Cortex of kidney (tissue), 1 donor: ENCODE measurements at regions not wholly inside any gene's neighbourhood (a gene's known extent, or its start where the extent isn't known, plus 50 kb on each side); places are given as distances from the start of the nearest gene placed in this dataset.

Experiments
- DNase-seq: peaks from one replicate; lab custom pipeline; 2025; lab: John Stamatoyannopoulos, UW

DNA sequence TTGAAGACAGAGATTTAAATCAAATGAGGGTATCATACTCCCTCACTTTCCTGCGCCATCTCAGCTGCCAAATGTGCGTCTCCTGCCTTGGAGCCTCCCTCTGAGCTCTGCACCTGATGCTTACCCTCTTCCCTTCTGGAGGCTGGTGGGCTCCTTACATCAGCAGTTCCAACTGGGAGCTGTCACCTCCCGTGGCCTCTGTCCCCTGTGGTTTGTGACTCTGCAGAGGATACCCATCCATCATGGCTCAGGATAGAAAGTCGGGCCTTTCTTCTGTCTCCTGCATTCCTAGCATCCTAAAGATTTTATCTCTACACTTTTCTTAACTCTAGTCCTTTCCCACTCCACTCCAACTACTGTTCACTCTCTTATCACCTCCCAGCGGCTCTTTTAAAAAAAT, 570.6 kb downstream of the BCL11B start:
- DNase-seq = no peak

DNA sequence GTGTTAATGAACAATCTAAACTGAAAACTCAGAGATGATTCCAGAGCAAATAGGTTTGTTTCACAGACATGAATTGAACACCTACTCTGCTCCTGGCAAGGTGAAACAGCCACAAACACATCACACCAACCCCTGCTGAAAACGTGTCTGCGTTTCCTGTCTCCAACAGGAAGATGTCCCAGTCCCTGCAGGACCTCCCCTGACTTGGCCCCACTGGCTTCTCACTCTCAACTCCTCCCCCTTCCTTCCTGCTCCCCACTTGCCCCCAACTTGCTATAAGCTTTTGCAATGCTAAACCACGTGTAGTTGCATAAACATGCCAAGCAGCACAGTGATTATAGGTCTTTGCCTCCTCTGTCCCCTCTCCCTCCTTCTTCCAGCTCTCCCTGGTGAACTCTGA, 567.6 kb downstream of the BCL11B start:
- DNase-seq = no peak

DNA sequence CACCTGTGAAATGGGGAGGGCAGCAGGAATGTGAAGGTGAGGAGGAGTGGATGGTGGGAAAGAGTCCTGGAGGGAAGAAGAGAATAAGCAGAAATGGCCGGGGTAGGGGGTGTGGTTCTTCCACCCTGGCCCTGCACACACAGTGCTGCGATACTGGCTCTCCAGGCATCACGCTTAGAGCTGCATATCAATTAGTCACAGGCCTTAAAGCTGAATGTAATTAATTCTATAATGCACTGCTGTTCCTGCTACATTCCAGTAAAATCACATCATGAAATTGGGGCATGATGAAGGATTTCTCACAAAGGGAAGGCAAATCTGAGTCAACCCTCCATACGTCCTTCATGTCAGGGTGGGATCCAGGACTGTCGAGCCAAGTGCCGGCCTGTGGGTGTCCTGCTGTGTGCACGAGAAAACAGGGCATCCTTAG, 566.1 kb downstream of the BCL11B start:
- DNase-seq = no peak

DNA sequence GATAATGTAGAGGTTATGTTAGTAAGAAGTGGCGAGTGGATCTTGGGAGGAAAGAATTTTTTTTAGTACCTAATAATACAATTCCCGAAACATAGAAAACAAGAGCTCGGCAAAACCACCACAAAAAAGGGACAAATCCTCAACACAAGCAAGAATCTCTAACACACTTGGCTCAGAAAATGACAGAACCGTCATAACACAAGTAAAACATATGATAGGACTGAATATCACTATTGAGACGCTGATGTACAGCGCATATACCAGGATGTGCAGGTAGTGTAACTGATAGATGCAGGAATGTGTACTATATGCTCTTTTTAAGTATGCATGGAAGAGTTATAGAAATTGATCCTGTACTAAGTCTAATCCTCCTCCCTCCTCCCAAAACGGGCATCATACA, 564.5 kb downstream of the BCL11B start:
- DNase-seq = no peak

DNA sequence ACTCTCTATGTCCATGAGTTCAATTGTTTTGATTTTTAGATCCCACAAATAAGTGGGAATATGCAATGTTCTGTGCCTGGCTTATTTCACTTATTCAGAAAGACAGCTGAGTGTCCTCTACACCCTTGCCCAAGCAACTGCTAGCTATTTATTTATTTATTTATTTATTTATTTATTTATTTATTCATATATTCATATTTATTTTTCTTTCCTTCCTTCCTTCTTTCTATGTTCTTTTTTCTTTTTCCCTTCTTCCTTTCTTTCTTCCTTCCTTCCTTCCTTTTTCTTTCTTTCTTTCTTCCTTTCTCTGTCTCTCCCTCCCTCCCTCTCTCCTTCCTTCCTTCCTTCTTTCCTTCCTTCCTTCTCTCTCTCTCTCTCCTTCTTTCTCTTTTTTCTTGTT, 563.4 kb downstream of the BCL11B start:
- no peak for DNase-seq

DNA sequence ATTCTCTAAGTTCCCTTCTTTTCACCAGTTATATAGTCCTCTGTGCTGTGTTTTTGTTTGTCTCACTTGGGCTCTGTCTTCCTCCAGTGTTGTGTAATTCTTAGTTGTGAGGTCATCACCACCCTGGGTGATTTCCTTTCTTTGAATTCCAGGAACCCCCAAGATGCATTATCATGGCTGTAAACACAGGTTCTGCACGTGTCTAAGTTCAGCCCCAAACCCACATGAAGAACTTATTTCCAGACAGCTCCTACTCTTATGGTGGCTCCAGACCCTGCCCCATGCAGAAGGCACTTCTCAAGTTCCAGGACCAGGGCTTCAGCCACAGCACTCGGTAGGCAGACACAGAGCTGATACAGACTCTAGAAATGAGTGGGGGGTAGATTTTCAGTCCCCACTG, 560.5 kb downstream of the BCL11B start:
- no peak for DNase-seq

DNA sequence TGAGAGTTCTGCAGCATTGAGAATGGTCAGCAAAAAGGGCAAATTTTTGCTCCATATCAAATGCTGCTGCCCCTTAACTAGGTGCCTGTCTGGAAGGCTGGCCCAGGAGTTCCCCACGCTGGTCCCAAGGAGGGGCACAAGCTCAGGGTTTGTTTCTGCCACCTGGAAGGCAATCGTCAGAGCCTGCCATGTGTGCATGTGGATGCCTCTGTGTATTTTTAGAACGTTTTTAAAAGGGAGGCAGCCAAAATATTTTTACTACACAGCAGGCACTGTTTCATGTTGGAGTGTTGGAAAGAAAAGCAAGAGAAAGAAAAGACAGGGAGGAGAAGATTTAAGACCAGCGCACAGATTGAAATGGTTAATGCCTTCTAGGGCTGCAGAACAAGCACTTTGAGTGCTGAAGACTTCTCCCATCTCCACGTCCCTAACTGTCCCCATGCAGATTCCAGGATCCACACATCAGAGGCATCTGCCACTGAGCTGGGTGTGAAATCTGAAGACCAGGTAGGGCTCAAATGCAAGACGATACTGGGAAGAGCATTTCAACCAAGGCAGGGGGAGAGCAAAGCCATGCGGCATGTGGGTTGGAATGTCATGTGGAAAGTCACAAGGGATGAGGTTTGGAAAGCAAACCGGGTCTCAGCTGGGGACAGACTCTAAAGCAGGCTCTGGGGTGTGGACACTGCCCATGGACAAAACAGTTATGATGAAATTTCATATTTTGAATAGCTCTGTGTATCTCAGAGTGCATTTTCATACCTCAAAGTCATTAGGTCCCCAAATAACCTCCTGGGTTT, 557.2 kb downstream of the BCL11B start:
- DNase-seq = no peak

DNA sequence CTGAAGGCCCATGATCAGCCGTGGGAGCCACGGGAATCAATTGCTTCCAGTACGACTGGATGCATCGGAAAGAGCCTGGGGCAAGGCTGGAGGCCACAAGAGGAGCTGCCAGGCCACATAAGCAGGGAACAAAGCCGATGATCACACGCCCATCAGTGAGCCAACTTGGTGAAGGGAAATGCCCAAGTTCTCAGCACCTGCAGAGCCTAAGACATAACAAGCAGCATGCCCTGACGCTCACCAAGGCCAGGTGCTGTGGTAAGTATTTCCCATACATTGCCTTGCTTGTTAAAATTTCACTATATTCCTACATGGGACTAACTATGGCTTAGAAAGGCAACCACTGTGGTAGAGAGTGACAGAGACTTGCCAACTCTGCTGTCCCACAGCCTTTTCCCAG, 555.9 kb downstream of the BCL11B start:
- no peak for DNase-seq

DNA sequence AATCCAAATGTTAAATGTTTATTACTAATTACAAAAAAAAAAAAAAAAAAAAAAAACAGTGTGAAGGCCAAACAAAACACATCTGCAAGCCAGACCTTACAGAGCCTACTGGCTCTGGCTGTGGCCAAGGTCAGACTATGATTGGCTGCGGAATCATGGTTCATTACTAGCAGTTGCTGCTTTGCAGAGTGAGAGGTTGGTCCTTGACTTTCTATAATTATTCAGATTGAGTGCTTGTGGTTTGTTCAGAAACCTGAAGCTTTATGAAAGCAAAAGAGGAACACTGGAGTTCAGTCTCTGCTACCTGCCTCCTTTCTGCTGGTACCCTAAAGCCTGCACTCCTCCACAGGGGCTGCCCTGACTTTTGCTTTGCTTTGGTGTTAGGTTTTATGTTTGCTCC, 550.9 kb downstream of the BCL11B start:
- DNase-seq = no peak

DNA sequence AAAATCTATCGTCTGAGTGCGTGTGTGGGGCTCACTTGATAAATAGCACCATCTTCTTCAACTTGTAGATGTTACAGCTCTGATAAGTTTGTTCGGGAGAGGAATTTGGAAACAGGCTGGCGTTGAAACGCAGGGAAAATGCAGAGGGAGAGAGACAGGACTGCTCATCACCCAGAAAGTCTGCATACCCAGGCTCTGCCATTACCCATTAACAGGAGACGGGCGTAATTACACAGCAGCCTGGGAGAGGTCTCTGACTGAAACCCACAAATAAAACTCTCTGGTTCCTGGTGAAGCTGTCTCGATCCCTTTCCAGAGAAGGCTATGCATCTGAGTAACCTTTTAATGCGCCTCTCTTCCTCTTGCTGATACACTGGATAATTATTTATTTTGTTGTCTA, 547.3 kb downstream of the BCL11B start:
- no peak for DNase-seq

DNA sequence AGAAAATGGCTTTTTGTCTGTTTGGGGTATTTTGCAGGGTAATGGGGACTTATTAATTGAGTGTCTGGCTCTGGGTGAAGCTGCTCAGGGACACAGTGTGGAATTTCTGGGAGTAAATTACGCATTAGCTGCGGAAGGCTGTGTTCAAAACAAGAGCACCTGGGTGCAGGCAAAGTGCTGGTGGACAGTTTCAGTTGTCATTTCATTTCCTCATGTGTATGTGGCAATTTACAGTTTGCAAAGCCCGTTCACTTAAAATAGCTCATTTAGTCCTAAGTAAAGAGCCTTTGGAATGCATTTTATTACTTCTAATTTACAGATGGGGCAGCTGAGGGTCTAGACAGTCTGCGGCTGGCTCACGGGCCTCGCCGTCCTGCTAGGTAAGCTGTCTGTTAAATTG, 546.8 kb downstream of the BCL11B start:
- no peak for DNase-seq

DNA sequence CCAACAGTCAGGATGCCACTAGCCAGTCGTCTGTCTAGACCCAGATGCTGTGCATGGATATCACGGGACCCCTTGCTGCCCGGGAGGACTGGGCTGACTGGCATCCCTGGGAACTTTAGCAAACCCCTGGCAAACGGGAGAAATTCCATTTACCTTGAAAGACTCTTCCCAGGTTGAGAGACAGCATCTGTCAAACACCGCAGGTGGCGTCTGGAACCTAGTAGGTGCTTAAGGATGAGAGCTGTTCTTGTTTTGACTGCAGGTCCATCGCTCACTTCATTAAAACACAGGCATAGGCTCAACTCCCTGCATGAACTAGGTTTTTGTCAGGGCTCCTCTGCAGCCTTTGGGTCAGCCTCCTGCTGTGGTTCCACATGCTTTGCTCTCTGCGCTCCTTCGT, 546.3 kb downstream of the BCL11B start:
- DNase-seq = no peak

DNA sequence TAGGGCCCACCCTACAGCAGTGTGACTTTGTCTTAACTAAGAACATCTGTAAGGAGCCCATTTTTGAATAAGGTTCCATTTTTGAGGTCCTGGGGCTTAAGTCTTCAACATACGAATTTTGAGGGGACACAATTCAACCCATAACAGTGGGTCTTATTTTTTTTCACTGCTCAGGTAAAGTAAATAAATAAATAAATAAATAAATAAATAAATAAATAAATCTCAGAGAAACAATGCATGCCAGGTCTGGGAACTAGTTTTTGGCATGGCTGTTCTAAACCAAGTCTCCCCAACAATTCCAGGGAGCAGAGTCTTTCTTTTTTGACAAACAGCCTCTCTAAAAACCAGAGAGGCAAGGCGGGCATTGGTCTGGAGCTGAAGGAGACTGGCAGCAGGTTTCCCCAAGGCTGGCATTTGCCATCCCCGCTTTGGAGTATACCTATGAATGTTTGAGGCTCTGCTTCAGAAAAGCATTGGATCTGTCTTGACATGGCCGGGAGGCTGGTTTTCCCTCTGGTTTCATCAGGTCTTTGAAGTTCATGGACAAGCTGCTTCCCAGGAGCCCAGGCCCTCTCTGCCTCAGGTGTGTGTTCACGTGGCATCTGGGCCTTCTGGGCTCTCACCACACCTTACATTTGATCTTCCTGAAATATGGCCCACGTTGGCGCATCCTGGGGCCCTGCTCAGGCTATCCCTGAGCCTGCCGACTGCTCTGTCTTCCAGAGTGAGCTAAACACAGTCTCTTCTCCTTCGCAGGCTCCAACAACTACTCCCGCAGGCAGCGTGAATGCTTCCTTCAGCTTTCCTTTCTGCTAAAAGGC, 545.2 kb downstream of the BCL11B start:
- DNase-seq = no peak

DNA sequence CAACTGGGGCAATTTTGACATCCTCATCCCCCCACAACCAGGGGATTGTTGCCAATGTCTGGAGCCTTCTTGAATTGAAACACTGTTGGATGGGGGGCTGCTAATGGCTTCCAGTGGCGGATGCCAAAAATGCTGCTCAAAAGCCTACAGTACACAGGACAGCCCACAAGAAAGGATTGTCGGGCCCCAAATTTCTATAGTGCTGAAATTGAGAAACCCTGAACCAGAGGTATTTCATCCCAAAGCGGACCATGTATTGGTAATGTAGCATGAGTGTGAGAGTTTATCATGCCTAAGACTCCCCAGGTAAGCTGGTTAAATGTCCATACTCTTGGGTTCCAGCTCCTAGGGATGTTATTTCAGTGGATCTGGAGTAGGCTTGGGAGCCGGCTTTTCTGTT, 544.0 kb downstream of the BCL11B start:
- no peak for DNase-seq

DNA sequence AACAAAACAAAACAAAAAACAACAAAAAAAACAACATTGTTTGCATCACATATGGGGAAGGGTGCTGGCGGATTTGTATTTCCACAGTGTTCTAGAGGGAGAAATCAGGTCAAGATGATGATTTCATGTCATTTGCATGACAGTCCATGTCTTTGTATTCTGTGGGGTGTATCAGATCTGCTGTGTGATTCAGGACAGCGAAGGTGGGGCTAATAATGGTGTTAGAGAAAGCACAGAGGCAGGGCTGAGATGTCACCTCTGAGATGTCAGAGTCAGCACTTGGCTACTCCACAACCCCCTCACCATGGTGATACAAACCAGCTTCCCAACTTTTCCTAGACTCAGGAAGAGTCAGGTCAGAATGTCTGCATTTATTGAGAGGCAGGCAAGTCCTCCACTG, 543.2 kb downstream of the BCL11B start:
- no peak for DNase-seq

DNA sequence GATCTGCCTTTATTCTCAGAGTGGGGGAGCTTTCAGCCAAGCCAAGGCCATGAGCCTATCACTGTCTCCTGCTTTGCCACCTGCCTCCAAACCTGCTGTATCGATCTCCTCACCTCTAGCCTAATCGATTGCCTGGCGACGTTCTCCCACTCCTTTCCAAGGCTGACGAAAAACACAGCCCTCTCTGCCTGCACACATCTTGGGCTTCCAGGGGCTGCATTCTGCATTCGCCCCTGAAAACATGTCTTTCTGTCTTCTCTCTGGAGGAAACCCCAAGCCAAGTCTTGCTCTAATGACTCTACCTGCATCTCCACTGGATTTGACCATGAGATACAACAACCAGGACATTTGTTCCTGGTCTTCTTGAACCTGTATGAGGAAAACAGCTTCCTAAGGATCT, 540.7 kb downstream of the BCL11B start:
- DNase-seq = no peak

DNA sequence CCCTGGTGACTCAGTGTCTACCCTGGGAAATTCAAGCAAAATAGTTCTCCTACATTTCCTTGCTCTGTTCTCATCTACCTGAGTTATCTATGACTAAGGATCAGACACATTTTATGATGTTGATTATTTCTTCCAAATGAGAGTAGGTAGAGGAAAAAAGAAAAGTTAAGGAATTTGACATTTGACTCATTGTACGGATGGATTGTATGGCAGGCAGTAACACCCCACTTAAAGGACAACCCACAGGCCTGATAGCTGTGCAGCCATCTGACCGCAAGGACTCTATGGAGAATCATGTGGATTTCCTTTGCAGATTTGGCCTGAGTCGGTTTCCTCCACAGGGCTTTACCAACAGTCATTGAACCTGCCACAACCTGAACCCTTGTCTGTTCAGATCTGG, 540.3 kb downstream of the BCL11B start:
- no peak for DNase-seq

DNA sequence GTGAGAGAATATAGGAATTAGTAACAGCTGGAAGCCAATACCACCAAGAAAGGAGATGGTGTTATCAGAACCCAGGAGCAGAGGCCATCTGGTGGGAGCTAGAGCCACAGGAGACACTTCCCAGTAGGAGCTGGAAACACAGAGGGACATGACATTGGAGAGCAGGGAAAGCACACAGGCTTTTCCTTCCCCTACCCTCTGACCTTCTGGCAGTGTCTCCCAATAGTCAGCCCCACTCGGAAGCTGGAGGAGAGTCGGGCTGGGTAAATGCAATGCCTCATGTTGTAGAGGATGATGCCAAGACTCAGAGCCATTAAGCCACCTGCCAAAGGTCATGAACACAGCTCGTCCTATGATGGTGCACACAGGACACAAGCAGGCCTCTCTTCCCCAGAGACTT, 538.5 kb downstream of the BCL11B start:
- DNase-seq = no peak

DNA sequence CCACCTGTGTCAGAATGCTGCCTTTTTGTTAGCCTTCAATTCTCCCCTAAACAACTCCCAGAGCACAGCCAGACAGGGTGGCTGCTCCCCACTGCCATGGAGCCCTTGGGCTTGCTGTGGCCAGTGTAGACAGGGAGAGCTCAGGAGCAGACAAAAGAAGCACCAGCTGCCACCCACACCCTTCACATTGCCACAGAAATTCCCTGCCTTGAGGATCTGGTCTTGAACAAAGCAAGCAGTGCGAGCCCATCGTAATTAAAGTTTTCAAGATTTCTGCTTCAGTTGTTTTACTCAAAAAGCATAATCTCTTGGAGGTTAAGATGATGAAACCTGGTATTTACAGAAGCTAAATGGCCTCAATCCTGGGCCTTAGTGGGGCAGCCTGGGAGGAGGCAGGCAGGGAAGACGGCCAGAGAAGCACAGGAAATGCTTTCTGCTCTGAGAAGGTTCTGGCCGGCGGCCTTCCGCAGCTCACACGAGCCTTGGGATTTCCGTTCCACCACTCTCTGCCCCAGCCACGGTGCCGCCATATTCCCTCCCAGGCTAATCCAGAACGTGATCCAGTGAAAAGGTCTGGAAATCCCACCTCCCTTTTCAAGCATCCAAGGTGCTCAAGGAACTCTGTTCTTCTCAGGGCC, 535.2 kb downstream of the BCL11B start:
- no peak for DNase-seq

DNA sequence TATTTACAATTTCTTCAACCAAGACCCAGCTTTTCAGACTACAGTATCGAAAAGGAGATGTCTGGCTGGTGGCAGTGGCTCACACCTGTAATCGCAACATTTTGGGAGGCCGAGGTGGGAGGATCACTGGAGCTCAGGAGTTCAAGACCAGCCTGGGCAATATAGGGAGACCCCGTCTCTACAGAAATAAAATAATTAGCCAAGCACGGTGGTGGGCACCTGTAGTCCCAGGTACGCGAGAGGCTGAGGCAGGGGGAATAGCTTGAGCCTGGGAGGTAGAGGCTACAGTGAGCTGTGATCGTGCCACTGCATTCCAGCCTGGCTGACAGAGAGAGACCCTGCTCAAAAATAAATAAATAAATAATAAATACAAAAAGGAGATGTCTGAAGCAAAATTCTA, 530.5 kb downstream of the BCL11B start:
- no peak for DNase-seq

DNA sequence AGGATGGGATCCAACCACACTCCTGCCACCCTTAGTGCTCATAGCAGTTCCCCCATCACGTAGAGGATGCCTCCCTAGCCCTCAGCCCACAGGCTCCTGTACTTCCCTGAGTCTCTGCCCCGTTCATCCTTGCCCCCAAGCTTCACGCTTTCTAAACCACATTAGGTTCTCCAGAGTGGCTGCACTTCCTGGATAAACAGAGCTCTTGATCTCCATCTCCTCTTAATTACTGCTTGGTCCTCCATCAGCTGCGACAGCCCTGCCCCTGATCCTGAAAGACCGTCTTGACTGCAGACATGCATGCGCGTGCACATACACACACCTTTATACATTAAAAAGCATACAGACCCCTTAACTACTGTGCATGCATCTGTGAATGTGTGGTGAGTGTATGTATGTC, 530.0 kb downstream of the BCL11B start:
- no peak for DNase-seq

DNA sequence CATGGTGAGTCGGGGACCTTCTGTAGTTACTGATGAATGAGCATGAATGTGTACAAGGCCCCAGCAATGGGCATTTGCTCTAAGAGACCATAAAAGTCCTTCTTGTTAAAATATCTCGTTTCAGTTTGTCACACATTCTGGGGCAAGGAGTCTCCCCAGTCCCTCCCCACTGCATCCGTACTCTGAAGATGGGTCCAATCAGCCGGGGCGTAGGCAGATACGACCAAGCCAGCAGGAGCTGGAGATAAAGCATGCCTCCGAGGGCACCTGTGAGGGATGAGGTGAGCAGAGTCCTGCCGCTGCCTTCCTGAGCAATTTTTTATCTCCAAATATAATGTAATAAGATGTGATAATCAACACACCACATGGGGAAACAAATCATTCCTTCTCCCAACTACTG, 528.5 kb downstream of the BCL11B start:
- DNase-seq = no peak

DNA sequence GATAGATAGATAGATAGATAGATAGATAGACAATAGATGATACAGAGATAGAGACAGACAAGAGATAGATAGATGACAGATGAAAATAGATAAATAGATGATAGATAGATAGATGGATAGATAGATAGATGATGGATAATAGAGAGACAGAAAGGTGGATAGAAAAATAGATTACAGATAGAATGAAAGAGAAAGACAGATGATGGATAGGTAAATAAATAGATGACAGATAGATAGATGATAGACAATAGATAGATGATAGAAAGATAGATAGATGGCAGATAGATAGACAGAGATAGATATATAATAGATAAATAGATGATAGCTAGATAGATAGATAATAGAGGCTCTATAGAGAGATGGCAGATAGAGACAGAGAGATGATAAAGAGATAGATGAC, 523.0 kb downstream of the BCL11B start:
- DNase-seq = no peak
